Mesothelial cell of epicardium (in vitro differentiated cells): ENCODE measurements at regions not wholly inside any gene's neighbourhood (a gene's known extent, or its start where the extent isn't known, plus 50 kb on each side); places are given as distances from the start of the nearest gene placed in this dataset.
"Not testable (repeated sequence)": the region's sequence is repeated elsewhere in the genome, so short reads cannot be mapped to it uniquely, and the experiment has no call there.

Experiments
- DNase-seq, 2 experiments: peaks; one replicate each; pipeline ENCODE4 v3.0.0; 2021; ENCODE audit warnings: low spot score in 2 of 2; ENCODE audit not compliant: unreplicated experiment in 2 of 2
- H3K27ac Mint-ChIP-seq: 2 replicates; pipeline ENCODE4 v1.8.0; 2021; ENCODE audit warnings: mixed read lengths
- H3K27me3 Mint-ChIP-seq: 2 replicates; pipeline ENCODE4 v1.8.0; 2021; ENCODE audit warnings: low read depth, mixed read lengths
- H3K36me3 Mint-ChIP-seq: 2 replicates; pipeline ENCODE4 v1.8.0; 2021; ENCODE audit warnings: mixed read lengths
- H3K4me1 Mint-ChIP-seq: 2 replicates; pipeline ENCODE4 v1.8.0; 2021; ENCODE audit warnings: mixed read lengths
- H3K4me3 Mint-ChIP-seq: 2 replicates; pipeline ENCODE4 v1.8.0; 2021; ENCODE audit warnings: mild to moderate bottlenecking, moderate library complexity, mixed read lengths
- H3K9me3 Mint-ChIP-seq: 2 replicates; pipeline ENCODE4 v1.8.0; 2021; ENCODE audit warnings: mixed read lengths
- TF ChIP-seq, protein P1 (sequence below): fragments of 200-600 bp; sonication (generic); IDR thresholded peaks from one replicate; pipeline ENCODE4 v1.5.0; 2021; ENCODE audit warnings: antibody characterized with exemption; ENCODE audit not compliant: unreplicated experiment

DNA sequence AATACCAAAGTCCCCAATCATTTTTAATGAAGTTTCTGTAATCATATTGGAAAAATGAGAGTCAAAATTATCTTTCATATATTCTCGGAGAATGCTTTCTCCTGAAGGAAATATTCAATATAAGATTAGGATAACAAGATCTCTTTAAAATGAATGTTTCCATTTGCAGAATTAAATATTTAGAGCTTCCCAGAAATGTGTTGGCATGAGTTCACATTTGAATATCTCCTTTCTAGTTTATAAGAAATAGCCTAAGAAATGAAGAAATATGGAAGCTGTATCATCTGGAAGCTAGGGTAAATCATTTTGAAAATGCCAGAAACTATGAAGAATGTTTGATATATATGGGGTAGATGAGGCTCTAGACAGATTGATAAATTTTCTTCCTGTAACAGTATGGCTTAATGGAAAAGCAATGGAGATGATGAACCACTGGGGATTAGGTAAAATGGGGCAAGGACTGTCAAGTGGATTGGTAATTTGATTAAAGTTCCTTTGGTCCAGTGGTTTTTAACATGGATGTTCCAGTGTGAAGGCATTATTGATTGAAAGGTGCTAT lies 184.6 kb upstream of the ZNF804A start:
- peaks cover 2% of the 10 kb centered on the region for H3K4me1 Mint-ChIP-seq
- H3K27me3 Mint-ChIP-seq, result no peaks in the 10 kb centered on the region
- no peak for DNase-seq
- H3K4me3 Mint-ChIP-seq, result no peak overlapping the region
- H3K36me3 Mint-ChIP-seq, result no peaks in the 10 kb centered on the region
- TF ChIP-seq, protein P1, sequence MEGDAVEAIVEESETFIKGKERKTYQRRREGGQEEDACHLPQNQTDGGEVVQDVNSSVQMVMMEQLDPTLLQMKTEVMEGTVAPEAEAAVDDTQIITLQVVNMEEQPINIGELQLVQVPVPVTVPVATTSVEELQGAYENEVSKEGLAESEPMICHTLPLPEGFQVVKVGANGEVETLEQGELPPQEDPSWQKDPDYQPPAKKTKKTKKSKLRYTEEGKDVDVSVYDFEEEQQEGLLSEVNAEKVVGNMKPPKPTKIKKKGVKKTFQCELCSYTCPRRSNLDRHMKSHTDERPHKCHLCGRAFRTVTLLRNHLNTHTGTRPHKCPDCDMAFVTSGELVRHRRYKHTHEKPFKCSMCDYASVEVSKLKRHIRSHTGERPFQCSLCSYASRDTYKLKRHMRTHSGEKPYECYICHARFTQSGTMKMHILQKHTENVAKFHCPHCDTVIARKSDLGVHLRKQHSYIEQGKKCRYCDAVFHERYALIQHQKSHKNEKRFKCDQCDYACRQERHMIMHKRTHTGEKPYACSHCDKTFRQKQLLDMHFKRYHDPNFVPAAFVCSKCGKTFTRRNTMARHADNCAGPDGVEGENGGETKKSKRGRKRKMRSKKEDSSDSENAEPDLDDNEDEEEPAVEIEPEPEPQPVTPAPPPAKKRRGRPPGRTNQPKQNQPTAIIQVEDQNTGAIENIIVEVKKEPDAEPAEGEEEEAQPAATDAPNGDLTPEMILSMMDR, result no peak
- H3K27ac Mint-ChIP-seq, result no peak overlapping the region
- no peaks in the 10 kb centered on the region for H3K9me3 Mint-ChIP-seq

DNA sequence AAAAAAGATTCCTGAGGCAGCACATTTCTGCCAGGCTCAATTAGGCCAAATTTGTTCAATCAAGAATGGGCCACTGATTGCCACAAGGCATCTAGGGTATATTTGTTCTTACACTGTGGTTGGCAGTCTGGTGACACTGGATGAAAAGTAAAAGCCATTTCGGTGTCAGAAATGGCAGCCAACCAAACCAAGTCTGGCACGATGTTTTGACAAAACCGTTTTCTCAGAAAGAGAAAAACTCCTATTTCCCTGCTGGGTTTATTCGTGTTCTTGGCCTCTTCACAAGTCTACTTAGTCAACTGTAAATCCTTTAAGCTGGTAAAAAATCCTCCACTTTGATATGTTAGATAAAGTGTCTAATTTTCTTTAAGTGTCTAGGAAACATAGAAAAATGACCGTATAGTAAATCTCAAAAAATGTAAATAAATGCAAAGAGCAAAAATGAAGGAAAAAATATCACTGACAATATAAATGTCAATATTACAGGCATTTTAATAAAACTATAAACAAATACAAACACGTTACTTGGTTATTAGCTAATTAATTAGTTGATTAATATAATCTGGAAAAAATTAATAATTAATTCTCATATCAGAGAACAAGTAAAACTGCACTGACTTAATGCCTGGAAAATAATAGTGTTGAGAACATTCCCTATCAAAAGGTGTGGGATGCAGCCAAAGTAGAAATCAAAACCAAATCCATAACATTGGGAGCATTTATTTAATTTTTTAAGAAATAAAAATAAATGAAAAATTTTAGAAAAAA lies 182.0 kb upstream of the ZNF804A start:
- Mint-ChIP-seq H3K36me3 (no peaks in the 10 kb centered on the region), H3K9me3 (no peaks in the 10 kb centered on the region), H3K4me3 (no peak overlapping the region), H3K27ac (no peak overlapping the region), H3K27me3 (no peaks in the 10 kb centered on the region), H3K4me1 (no peaks in the 10 kb centered on the region)
- DNase-seq, result no peak
- TF ChIP-seq, protein P1, result no peak

DNA sequence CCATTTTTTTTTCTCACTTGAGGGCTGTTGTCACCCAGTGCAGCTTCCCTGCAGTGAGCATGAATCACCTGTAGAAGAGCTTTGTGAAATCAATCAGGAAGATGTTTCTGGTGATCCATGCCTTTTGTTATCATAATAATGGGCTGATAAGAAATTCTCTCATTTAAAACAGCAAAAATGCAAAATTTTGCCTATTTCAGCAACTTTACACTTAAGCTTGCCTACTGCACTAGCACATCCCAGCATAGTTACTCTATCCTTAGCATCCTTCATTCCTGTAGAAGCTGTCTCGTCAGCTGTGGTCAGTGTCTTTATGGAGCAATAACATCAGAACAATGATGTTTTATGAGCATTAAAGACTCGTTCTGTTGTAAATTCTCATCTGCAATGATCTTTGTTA lies 178.6 kb upstream of the ZNF804A start:
- Mint-ChIP-seq H3K36me3 (no peaks in the 10 kb centered on the region), H3K27me3 (no peaks in the 10 kb centered on the region)

DNA sequence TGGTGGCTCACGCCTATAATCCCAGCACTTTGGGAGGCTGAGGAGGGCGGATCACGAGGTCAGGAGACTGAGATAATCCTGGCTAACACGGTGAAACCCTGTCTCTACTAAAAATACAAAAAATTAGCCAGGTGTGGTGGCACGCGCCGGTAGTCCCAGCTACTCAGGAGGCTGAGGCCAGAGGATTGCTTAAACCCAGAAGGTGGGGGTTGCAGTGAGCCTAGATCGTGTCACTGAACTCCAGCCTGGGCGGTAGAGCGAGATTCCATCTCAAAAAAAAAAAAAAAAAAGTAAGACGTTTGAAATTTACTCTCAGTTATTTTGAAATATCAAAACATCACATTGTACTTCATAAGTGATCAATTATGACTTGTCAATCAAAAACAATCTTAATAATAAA lies 176.9 kb upstream of the ZNF804A start:
- H3K36me3 Mint-ChIP-seq, H3K4me3 Mint-ChIP-seq, H3K4me1 Mint-ChIP-seq, H3K27me3 Mint-ChIP-seq, H3K9me3 Mint-ChIP-seq, H3K27ac Mint-ChIP-seq, DNase-seq: not testable (repeated sequence)

More for the DNA sequence above, 178.6 kb upstream of the ZNF804A start:
- Mint-ChIP-seq H3K9me3 (no peaks in the 10 kb centered on the region), H3K27ac (no peak overlapping the region), H3K4me1 (no peaks in the 10 kb centered on the region), H3K4me3 (no peak overlapping the region)
- TF ChIP-seq, protein P1, result no peak
- no peak for DNase-seq

DNA sequence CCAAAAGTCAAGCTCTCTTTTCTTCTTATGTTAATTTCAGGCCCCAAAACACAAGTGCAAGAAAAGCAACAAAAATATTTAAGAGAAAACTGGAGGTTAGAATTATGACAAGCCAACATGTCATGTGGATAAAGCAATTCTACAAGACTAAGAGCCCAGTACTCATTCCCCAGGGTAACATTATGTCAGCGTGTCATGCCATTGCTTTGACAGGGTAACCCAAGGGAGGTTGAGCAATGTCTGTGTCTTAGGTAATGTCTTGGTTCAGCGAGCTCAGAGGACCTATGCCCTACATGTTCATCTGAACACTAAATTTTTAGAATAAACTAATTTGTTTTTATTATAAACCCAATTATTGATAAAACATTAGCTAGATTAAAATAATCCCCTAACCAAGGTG lies 173.2 kb upstream of the ZNF804A start:
- H3K36me3 Mint-ChIP-seq, result no peaks in the 10 kb centered on the region
- H3K9me3 Mint-ChIP-seq, result no peaks in the 10 kb centered on the region
- TF ChIP-seq, protein P1, result no peak
- no peaks in the 10 kb centered on the region for H3K27me3 Mint-ChIP-seq
- no peak for DNase-seq
- no peak overlapping the region for H3K4me3 Mint-ChIP-seq
- H3K27ac Mint-ChIP-seq, result no peak overlapping the region
- no peaks in the 10 kb centered on the region for H3K4me1 Mint-ChIP-seq

DNA sequence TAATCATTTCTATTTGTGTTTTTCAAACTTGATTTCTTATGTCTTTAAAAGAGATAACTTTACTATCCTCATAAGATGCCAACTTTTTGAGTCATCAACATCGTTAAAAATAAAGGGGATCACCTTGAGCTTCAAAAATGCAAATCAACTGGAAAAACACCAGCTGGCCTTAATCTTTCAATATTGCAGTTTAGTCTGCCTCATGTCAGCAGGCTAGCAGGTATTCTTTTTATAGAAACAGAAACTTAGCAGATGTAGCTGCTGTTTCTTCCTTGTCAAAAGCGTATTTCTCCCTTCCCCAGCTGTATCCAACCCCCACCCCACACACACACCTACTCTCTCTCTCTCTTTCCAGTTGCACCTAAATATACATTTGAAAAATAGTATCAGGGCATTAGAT lies 154.1 kb upstream of the ZNF804A start:
- no peaks in the 10 kb centered on the region for H3K27me3 Mint-ChIP-seq
- H3K4me3 Mint-ChIP-seq, result no peak overlapping the region
- H3K9me3 Mint-ChIP-seq, result no peaks in the 10 kb centered on the region
- H3K4me1 Mint-ChIP-seq, result peaks cover 6% of the 10 kb centered on the region
- no peak for DNase-seq
- H3K27ac Mint-ChIP-seq, result no peak overlapping the region
- TF ChIP-seq, protein P1, result no peak
- H3K36me3 Mint-ChIP-seq, result no peaks in the 10 kb centered on the region
